GM10248 (cell line): ENCODE measurements at regions not wholly inside any gene's neighbourhood (a gene's known extent, or its start where the extent isn't known, plus 50 kb on each side); places are given as distances from the start of the nearest gene placed in this dataset.

Experiments used
- CTCF ChIA-PET: fragments of 300-600 bp; sonication (Branson Sonifier 250); formaldehyde crosslinking; extraction: SDS; loops from one replicate; lab custom pipeline; 2021; ENCODE audit warnings: antibody characterized with exemption; lab: Yijun Ruan, JAX
- POLR2A ChIA-PET: fragments of 350-650 bp; sonication (Branson Sonifier 250); formaldehyde crosslinking; extraction: SDS; loops from one replicate; lab custom pipeline; 2020; ENCODE audit warnings: antibody characterized with exemption; lab: Yijun Ruan, JAX
- DNase-seq: peaks from one replicate; pipeline ENCODE4 v3.0.0; 2012; ENCODE audit errors: extremely low spot score
- CTCF ChIP-seq: IDR thresholded peaks from 2 replicates; pipeline ENCODE4 v1.5.1; 2012; ENCODE audit warnings: mild to moderate bottlenecking, low read depth; ENCODE audit errors: extremely low read depth, missing control alignments, control extremely low read depth

DNA sequence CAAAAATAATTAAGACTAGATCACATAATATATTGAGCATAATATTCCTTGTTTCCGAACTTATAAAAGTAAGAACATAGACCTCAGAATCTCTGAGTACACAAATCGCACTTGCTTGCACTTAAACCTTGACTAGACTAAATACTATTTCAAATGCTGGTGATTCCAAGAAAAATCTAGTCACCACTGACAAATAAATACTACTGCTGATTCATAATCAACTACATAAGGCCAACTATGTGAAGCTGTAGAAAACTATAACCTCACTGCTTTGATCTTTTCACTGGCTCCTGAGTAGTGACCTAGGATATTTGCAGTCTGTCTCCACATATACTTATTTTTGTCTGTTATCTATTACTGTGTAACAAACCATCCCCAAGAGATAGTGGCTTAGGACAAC lies 245.4 kb downstream of the DIO2 start:
- POLR2A ChIA-PET, result no interaction called here

GRCh38 chr14:79961197-79961596 lies 250.1 kb downstream of the DIO2 start:
- TF ChIP-seq CTCF, result no peak
- ChIA-PET CTCF (no interaction called here), POLR2A (no interaction called here)
- no peak for DNase-seq

More for the DNA sequence above, 245.4 kb downstream of the DIO2 start:
- no peak for DNase-seq
- TF ChIP-seq CTCF, result no peak
- CTCF ChIA-PET, result interaction anchor here (1.1 kb wide), 1 partner anchor 11 kb away, joined by 3 read pairs; no protein-coding TSS in a partner anchor

DNA sequence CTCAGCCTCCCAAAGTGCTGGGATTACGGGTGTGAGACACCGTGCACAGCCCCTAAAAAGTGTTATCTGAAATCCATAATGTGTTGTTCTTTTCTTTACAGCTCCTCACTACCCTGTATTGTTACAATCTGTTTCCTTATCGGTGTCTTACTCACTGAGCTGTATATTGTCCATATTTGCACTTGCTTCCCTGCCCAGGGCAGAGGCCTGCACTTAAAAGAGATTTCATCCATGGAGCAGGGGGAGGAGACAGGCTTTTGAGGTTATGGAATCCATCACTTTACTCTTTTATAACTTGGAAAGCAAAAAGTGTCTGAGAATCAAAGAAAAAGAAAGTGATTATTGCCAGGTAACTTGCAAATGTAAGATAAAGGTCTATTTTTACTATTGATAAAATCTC lies 251.0 kb downstream of the DIO2 start:
- POLR2A ChIA-PET, result no interaction called here
- DNase-seq, result no peak

DNA sequence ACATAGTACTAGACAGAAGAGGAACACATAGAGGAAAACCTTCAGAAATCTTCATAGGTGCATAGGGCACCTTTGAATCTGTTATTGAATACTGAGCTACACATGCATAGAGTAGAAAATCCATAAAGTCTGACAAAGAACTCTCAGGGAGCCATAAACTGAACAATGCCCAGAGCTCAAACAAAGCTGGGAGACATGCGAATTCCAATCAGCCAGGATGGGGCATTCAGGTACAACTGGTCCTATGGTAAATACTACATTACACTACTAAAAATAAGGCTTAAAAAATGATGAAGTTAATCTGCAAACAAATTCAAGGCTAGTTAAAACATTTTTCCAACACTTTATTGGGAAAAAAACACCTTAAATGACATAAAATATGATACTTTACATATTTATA lies 259.7 kb downstream of the DIO2 start:
- no peak for DNase-seq
- no peak for TF ChIP-seq CTCF
- ChIA-PET POLR2A (no interaction called here), CTCF (no interaction called here)

More for the DNA sequence above, 251.0 kb downstream of the DIO2 start:
- CTCF ChIA-PET, result interaction anchor here (1.1 kb wide), 2 partner anchors 21 to 36 kb away, joined by 3 read pairs; no protein-coding TSS in a partner anchor
- TF ChIP-seq CTCF, result no peak

DNA sequence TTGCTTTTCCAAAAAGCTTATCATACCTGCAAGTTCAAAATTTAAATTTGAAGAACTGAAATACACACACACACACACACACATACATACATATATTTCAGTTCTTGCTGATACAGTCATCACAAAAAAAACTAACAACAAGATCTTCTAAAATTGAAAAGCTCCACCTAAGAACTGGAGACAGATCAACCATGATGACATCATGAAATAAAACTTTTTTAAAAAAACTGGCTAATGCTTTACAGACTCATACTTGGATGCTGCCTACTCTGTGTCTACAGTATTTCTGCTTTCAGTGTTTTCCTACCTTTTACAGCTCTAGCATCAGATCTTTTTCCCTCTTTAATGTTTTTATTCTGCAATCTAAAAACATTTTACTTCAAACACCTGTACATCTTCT lies 261.4 kb downstream of the DIO2 start:
- ChIA-PET POLR2A (no interaction called here), CTCF (no interaction called here)
- no peak for TF ChIP-seq CTCF
- no peak for DNase-seq

DNA sequence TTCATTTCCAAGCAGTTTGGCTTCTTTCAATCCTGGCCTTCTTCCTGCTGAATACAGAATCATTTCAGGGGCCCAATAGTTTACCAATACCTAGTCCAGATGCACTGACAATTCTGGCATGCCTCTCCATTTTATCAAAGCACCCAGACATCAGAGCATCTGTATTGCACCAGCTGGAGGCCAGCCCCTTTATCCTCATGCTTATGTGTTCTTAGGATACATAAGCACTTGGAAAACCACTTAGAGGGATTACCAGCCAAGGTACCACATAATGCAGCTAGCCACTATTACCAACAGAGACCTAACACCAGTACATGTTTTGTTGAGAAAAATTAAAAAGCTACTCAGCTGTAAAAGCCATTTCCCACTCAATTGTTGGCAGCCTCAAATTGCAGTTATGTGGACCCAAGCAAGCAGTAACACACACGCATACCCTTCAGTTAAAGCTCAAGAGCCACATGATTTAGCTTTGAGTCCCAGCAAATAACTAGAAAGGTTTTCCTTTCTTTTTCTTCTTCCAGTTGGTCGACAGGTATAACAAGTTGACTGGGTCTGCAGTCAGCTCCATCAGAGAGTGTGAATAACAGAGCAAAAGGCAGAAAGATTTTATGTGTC lies 263.8 kb downstream of the DIO2 start:
- TF ChIP-seq CTCF, result no peak
- POLR2A ChIA-PET, result no interaction called here
- DNase-seq, result no peak
- CTCF ChIA-PET, result interaction anchor here (1.4 kb wide), 1 partner anchor 23 kb away, joined by 3 read pairs; no protein-coding TSS in a partner anchor
